ENCODE measurements at regions not wholly inside any gene's neighbourhood (a gene's known extent, or its start where the extent isn't known, plus 50 kb on each side); places are given as distances from the start of the nearest gene placed in this dataset.
A peak's percentile ranks its signal among the peaks of the same experiment; 100 is the strongest.

DNA sequence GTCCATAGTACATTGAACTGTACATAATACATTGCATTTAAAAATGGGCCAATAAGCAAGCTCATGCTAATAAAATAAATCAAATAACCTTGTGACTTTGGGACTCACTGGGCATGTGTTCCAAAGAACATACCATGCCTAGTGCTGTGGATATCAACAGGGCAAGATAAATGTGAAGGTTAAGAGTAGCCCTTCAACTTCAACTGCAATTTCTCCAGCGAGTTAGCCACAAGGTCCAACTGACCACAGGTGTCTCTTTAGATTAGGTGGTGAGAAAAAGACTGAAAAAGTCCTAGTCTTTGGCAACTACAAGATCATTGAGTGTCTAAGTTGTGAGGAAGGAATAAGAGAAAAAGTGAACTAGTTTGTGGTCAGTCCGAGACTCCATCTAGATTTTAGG is 78.3 kb upstream of the ATP11B start:
- intact Hi-C loops (cut with DNase I): no loop called here
- DNase-seq (no peak), ATAC-seq (ENCODE audit: poor library complexity) (peak; percentile 73)

GRCh38 chr3:182716114-182716688 is 77.1 kb upstream of the ATP11B start:
- intact Hi-C loops (cut with DNase I): no loop called here
- ATAC-seq (ENCODE audit: poor library complexity) (peak; percentile 16), DNase-seq (no peak)

- DNase-seq (no peak), ATAC-seq (ENCODE audit: poor library complexity) (no peak)
- intact Hi-C loops (cut with DNase I): no loop called here
Measured at GRCh38 chr3:182717216-182717615, 76.1 kb upstream of the ATP11B start.

- ATAC-seq (ENCODE audit: poor library complexity) (no peak), DNase-seq (no peak)
- intact Hi-C loops (cut with DNase I): no loop called here
Measured at GRCh38 chr3:182722907-182723306, 70.4 kb upstream of the ATP11B start.

DNA sequence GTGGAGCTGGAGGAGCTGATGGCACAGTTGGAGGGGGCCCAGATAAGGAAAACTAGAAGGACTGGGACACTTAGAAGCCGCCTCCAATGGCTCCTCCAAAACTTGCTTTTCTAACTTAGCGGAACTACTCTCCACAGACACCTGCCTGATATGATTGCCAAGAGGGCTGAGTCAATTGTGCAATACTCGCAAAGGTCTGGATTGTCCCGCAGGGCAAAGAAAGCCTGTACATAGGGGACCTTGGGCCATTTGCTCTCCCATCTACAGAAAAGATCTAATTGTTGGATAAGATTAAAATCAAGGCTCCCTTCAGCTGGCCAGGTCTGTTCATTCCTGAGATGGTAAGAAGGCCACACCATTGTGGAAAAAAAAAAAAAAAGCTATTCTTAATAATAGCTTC is 69.7 kb upstream of the ATP11B start:
- ATAC-seq (ENCODE audit: poor library complexity) (no peak), DNase-seq (no peak)
- intact Hi-C loops (cut with DNase I): no loop called here

- intact Hi-C loops (cut with DNase I): no loop called here
- DNase-seq (no peak), ATAC-seq (ENCODE audit: poor library complexity) (no peak)
Measured at GRCh38 chr3:182725372-182726251, 67.7 kb upstream of the ATP11B start.

DNA sequence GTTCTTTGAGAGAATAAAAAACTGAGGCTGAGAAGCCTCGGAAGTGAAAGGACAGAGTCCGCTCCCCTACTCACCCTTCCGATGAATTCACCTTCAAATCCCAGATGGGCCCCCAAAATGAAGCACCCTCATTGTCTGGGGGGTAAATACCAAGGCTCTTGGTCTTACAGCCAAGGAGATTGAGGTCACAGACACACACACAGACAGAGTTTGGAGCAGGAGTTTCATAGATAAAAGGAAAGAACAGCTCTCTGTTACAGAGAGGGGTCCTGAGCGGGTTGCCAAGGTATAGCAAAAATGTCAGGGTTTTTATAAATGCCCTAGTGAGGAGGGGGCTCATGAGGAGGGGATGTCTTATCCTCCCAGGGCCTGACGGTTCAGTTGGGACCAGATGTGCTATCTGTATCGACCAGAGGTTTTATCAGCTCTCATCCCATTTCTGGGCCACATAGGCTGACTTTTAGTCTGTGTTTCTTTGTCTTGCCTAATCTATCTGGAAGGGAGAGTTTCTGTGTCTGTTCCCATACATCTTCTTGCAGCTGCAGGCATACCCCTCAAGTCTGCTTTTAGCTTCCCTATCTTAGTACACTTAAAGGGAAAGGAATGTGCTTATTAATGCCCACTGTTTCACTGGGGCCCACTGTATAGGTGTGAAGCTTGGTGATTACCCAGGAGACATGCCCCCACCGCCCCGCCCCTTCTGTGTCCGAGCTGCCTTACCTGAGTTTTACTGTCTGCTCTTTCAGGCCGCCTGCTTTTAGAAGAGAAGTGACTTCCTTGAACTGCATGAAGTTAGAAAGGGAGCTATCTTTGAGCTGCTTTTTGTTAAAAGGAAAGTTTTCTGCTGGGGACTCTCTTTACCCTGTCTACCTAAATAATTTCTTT is 66.8 kb upstream of the ATP11B start:
- DNase-seq (no peak), ATAC-seq (ENCODE audit: poor library complexity) (no peak)
- intact Hi-C loops (cut with DNase I): no loop called here

GRCh38 chr3:182728238-182728637 is 65.1 kb upstream of the ATP11B start:
- intact Hi-C loops (cut with DNase I): no loop called here
- DNase-seq (no peak), ATAC-seq (ENCODE audit: poor library complexity) (no peak)

GRCh38 chr3:182729903-182730674 is 63.2 kb upstream of the ATP11B start:
- no peak for ATAC-seq (ENCODE audit: poor library complexity)
- intact Hi-C loops (cut with DNase I): no loop called here
- DNase-seq: no peak

- intact Hi-C loops (cut with DNase I): no loop called here
- ATAC-seq (ENCODE audit: poor library complexity): no peak
Measured at GRCh38 chr3:182730675-182731042, 62.6 kb upstream of the ATP11B start.

DNA sequence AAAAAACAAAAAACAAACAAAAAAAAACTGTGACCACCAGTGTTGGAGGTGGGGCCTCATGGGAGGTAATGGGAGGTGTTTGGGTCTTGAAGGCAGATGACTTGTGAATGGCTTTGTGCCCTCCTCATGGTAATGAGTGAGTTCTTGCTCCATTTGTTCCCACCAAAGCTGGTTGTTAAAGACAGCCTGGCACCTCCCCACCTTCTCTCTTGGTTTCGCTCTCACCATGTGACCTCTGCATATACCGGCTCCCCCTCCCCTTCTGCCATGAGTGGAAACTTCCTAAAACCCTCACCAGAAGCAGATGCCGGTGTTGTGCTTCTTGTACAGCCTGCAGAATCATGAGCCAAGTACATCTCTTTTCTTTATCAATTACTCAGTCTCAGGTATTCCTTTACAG is 61.5 kb upstream of the ATP11B start:
- no peak for ATAC-seq (ENCODE audit: poor library complexity)
- intact Hi-C loops (cut with DNase I): no loop called here

More at GRCh38 chr3:182730675-182731042, 62.6 kb upstream of the ATP11B start:
- DNase-seq: no peak

DNA sequence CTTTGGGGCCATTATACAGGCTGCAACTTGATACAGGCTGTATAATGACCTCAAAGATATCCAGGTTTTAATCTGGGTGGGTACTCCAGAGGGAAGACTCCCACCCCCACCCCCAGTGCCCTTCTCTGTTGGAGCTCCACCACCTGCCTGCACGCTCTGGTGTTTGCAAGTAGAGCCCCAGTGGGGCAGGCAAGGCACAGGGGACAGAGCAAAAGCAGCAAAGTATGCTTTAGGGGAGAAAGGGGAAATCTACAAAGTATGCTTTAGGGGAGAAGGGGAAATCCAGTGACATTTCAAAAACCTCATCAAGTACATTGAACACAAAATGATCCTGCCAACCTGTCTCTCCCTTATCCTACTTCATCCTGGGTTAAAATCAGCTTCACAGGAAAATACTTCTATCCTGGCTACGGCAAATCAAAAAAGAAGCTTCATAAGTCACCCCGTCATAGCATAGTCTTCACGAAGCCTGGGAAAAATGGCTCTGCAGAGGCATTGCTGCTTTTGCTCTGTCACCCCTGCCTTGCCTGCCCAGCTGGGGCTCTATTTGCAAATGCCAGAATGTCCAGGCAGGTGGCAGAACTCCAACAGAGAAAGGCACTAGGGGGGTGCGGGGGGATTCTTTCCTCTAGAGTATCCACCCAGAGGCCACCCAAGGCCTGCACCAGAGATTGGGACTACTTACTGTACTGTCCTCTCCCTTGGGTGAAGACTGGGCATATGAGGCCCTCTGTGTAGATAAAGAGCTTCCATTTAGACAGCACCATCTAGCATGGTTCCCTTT is 60.9 kb upstream of the ATP11B start:
- ATAC-seq (ENCODE audit: poor library complexity): no peak
- intact Hi-C loops (cut with DNase I): no loop called here
- no peak for DNase-seq

More for the DNA sequence above, 61.5 kb upstream of the ATP11B start:
- no peak for DNase-seq

GRCh38 chr3:182735672-182736071 is 57.6 kb upstream of the ATP11B start:
- intact Hi-C loops (cut with DNase I): no loop called here
- no peak for DNase-seq
- ATAC-seq (ENCODE audit: poor library complexity): no peak

DNA sequence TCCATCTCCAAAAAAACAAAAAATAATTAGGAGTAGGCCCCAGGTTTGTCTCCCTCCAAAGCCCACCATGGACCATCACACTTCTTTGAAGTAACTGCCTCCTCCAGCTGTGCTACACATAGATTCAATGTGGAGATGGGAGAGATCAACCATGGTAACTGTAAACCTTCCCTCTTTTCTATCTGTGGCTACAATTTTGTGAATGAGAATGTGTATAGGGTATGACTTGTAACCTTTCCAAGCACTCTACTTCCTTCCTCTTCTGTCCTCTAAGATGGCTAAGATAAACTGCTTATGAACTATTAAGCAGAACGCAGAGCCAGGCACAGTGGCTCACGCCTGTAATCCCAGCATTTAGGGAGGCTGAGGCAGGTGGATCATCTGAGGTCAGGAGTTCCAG is 55.5 kb upstream of the ATP11B start:
- DNase-seq (no peak), ATAC-seq (ENCODE audit: poor library complexity) (no peak)
- intact Hi-C loops (cut with DNase I): no loop called here

DNA sequence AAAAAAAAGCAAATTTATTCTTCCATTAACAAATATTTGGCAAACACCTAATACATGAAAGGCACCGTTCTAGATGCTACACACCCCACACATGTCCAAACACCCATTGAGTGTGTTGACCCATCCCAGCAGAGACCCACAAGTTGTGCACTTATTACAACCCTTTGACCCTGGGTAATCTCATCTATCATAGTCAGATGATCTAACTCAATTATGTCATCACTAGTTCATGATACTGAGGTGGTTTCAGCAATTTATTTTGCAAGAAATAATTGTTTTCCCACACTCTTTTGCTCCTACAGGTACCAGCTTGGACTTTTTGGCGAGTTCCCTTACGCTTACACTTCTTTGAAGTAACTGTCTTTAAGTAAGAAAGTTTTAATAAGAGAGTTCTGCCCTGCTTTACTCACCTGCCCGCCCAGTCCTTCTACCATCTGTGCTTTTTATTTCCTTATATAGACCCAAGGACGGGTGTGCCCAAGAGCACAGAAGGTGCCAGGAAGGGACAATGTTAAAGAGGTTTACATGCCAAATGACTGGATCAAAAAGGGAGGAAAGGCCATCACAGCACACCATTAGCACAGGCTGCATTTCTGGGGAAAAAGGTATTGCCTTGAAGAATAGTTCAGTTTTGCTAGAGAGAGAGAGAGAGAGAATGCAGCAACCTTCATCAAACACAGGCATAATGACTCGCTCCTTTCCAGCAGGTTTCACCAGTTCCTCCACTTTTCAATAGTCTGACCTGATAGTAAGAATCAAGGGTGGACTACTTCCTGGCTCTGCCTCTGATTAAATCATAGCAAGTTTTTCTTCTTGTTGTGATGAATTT is 54.5 kb upstream of the ATP11B start:
- no peak for ATAC-seq (ENCODE audit: poor library complexity)
- DNase-seq: no peak
- intact Hi-C loops (cut with DNase I): no loop called here

DNA sequence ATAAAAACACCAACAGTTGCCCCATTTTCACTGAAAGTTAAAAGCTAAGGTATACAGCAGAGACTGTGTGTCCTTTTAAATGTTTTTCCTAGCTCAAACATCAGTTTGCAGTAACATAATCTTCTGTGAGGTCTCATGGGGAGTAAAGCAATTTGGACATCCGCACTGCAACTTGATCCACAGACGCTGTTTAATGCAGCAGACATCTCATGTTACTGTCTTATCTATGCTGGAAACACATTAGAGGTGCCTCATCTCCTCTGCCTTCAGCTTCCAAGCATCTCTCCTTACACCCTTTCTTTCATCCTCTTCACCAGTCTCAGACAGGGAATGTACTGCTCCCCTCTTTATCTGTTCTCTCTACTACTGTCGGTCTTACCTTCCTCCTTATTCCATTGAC is 53.7 kb upstream of the ATP11B start:
- DNase-seq (no peak), ATAC-seq (ENCODE audit: poor library complexity) (no peak)
- intact Hi-C loops (cut with DNase I): no loop called here

DNA sequence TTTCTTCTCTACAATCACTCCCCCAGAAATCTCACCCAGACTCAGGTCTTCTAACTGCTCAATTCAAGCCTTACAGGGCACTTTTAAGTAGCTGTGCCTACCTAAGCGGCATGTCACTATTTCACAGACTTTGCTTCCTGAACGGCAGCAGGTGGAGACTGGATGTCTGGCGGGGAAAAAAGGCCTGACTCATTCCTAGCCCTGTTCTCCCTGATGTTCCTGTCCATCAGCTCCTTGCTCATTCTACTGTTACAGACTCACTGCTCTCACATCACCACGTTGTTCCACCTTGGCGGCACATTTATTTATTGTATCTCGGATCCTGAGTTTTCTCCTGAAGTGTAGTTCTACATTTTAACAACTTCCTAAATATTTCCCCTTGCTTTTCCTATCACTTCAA is 52.6 kb upstream of the ATP11B start:
- intact Hi-C loops (cut with DNase I): no loop called here
- DNase-seq: no peak
- ATAC-seq (ENCODE audit: poor library complexity): no peak

Measured in Right ventricle myocardium superior (tissue), 1 donor.